ENCODE measurements at regions not wholly inside any gene's neighbourhood (a gene's known extent, or its start where the extent isn't known, plus 50 kb on each side); places are given as distances from the start of the nearest gene placed in this dataset.
A peak's percentile ranks its signal among the peaks of the same experiment; 100 is the strongest.
"Not testable (repeated sequence)": the region's sequence is repeated elsewhere in the genome, so short reads cannot be mapped to it uniquely, and the experiment has no call there.

DNA sequence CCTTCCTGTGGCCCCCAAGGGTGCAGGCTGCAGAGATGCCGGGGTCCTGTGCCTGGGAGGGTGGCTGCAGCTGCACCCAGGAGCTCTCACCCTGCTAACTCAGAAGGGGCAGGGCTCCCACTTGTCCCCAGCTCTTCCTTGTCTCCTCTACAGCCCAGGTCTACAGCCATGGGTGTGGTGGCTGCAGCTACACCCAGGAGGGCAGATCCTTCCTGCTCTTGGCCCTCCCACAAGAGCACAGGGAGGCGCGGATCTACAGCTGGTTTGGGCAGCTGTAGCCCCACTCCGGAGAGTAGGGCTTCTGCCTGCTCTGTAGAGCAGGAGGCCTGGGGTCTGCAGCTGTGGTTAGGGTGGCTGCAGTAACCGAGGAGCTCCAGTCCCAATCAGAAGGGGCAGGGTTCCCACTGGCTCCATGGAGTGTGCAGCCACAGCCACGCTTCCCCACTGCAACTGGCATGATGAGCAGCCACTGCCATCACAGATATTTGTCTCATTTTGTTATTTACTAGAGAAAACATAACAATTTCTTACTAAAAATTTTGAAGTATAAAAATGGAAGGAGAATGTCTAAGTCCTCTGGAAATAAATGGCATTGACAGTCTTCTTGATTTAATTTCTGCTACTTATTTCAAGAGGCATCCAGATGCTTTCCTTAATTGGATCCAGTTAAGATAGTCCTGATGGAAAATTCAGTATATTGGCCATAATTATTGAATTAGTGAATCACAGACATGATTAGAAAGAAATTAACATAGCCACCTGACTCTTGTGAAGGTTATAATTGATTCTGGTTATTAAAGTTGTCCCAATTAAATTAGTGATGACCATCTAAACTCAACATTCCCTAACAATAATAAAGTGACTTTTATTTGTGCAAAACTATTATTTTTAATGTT lies 233.6 kb downstream of the KCNE4 start:
- no peak for DNase-seq (ENCODE audit: low read depth in 2 of 2)

DNA sequence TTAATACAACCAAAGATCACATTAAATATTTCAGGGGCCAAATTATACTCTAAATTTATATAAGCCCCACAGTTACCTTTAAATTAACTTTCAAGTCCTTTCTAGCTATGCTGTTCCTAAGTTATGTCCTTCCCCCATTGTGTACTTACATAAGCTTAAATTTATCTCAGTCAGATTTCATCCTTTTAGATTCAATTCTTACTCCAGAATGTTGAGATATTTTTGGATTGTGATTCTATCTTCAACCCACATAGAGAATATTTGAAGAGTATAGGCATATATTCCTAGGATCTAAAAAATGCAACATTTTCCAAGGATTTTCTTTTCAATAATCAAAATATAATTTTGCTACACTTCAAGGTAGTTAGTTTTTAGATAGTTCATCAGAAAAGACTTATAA lies 242.8 kb downstream of the KCNE4 start:
- no peak for DNase-seq (ENCODE audit: low read depth in 2 of 2)

DNA sequence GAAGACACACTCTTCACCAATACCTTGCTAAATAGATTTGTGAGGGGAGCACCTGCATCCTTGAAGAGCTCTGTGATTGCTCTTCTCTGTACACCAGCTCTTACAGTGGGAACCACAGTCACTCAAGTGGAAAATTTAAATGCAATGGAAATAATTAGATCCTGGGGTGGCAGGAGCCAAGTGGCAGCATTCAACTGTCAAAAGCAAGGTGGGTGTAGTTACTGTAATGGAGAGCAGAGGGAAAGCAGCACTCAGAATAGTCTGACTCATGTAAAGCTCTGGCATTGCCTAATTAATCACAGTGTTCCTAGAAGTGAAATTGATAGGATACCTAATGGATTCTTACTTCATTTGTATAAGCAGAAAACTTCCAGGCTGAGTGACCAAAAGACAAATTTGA lies 245.8 kb downstream of the KCNE4 start:
- DNase-seq (ENCODE audit: low read depth in 2 of 2), result no peak

DNA sequence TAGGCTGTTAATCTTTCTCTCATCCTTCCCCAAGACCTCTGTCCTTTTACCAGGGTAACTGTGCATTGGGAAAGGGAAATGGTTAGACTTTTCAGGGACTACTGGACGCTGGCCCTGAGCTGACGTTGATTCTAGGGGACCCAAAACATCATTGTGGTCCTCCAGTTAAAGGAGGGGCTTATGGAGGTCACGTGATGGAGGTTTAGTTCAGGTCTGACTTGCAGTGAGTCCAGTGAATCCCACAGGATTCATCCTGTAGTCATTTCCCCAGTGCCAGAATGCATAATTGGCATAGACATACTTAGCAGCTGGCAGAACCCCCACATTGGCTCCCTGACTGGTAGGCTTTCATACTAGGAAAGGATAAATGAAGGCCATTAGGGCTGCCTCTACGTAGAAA lies 246.3 kb downstream of the KCNE4 start:
- DNase-seq (ENCODE audit: low read depth in 2 of 2), result not testable (repeated sequence)

DNA sequence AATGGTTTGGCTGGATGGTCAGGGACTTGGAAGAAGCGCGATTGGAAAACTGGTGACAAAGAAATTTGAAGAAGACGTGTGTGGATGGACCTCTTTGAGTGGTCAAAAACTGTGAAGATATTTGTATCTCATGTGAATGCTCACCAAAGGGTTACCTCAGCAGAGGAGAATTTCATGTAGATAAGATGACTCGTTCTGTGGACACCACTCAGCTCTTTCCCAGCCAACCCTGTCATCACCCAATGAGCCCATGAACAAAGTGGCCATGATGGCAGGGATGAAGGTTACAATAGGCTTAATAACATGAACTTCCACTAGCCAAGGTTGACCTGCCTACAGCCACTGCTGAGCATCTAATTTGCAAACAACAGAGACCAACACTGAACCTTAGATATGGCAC lies 248.3 kb downstream of the KCNE4 start:
- DNase-seq (ENCODE audit: low read depth in 2 of 2), result no peak

DNA sequence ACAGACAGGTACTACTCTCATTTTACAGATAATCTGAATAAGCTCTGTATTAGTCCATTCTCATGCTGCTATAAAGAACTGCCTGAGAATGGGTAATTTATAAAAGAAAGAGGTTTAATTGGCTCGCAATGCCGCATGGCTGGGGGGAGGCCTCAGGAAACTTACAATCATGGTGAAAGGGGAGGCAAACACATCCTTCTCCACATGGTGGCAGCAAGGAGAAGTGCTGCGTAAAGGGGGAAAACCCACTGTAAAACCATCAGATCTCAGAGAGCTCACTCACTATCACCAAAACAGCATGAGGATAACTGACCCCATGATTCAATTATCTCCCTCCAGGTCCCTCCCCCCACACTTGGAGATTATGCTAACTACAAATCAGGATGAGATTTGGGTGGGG lies 254.4 kb downstream of the KCNE4 start:
- DNase-seq (ENCODE audit: low read depth in 2 of 2), result no peak

DNA sequence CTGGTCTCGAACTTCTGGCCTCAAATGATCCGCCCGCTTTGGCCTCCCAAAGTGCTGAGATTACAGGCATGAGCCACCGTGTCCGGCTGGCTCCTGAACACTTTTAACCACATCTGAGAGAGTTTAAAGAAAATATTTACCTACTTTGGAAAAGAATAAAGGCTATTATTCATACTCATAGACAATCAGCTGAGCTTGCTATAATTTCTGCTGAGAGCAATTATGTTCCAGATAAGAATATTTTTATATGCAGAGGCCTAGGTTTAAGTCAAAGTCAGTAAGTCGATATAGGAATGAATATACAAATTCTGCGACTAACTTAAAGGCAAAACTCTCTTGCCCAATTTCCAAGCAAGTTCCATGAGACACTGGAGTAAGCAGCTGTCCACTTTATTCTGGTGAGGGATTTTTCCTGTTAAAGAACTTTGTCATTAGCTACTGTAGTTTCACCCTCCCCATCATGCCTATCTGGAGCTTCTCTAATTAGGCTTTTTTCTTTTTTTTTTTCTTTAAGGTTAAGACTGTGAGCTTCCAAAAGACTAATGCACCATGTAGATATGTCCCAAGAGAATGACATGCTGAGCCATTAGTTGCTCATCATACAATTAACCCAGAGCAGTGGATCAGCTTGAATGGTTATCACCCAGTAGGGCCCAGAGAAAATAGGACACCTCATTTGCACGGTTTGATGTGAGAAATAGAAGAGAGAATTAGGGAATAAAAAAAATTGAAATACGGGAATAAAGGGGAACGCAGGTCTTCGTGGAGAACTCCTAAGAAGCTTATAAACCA lies 260.1 kb downstream of the KCNE4 start:
- no peak for DNase-seq (ENCODE audit: low read depth in 2 of 2)

DNA sequence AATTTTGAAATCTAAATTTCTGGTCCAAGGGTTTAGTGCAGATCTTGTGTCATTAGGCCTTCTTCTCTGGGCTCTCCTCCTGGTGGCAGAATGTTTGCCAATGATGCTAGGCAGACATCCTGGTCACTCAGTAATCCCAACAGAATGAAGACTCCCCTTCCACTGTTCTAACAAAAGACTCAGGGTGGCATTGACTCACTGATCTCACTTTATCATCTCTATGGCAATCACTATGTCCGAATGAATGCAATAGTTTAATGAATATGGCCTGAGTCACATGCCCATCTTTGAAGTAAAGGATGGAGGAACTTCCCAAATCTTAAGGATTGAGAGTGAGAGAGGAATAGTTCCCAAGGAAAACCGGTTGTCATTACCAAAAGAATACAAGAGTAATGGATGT lies 261.1 kb downstream of the KCNE4 start:
- DNase-seq (ENCODE audit: low read depth in 2 of 2), result no peak

DNA sequence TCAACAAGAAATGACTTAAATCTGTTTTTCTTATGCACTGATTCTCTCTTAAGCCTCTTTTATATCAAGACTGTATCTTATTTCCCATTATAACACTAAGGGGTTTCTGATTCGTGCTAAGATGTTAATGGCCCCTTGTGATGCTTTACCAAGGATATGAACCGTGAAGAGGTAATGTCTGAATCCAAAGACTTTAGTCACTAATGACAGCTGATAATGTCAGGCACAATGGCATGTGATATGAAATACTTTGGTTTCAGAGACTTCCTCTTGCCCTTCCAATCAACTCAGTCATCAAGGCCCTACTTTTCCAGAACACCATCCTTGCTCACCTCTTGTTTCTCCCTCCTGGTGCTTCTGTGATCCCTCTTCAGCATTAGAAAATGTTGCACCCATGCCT lies 262.8 kb downstream of the KCNE4 start:
- DNase-seq (ENCODE audit: low read depth in 2 of 2), result no peak

DNA sequence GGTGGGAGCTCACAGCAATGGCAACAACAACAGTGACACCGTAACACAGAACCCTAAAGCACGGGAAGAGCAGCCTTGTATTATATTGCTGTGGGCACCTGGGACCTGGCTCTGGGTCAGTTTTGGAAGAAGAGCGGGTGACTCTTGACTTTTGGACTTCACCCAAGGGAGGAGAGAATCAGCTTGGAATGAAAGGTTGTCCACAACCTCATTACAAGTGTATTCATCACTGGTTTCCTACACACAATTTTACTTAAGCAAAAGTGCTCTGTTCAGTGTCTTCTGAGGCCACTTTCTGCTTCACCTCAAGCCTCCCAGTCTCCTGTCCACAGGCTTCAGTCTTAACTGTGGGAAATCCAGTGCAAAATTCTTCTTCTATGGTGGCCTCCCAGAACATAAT lies 263.8 kb downstream of the KCNE4 start:
- DNase-seq (ENCODE audit: low read depth in 2 of 2), result no peak

DNA sequence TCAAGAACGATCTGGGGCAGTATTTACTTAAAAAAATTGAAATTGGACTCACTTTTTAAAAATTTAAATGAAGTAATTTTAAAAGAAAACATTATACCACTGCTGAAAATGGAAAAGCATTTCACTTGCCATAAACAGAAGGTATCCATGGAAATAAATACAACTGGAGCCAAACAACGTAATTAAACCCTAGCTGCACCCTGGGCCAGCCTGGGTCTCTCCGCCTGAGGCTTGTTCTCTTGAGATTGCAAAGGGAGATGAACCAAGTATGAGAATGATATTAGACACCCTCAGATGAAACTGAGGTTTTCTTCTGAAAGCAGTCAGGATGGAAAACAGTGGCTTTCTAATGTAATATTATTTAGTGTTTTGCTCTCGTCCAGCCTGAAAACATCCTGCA lies 264.4 kb downstream of the KCNE4 start:
- no peak for DNase-seq (ENCODE audit: low read depth in 2 of 2)

DNA sequence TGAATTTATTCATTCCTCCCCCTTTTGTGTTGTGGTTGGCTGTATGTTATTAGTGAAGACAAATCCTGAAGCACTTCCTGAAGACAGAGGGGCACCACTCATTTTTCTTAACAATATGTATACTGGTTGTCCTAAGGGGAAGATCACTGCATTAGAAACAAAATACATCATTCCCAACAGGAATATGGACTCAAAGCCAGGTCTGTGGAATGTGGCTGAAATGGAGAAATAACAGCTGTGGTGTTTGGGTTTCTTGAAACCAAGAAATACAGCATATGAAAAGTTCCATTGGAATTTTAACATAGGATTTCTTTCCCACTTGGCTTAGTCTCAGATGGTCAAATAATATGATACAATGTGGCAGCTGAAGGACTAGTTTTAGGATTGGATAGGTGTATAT lies 267.6 kb downstream of the KCNE4 start:
- no peak for DNase-seq (ENCODE audit: low read depth in 2 of 2)

DNA sequence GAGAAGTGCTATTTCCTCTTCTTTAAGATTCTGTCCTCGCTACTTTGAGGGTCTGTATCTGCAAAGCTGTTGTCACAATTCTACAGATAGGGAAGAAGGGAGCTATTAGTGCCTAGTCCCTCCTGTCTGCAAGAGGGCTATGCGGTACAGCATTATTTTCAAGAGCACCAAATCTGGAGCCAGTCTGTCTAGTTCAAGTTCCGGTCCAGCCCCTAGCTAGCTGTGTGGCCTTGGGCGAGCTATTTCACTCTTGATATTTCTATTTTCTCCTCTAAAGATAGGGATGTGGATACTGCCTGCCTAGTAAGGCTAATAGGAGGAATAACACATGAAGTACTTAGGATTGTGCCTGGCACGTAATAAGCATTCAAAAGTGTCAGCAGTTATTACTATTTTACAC lies 272.4 kb downstream of the KCNE4 start:
- no peak for DNase-seq (ENCODE audit: low read depth in 2 of 2)

DNA sequence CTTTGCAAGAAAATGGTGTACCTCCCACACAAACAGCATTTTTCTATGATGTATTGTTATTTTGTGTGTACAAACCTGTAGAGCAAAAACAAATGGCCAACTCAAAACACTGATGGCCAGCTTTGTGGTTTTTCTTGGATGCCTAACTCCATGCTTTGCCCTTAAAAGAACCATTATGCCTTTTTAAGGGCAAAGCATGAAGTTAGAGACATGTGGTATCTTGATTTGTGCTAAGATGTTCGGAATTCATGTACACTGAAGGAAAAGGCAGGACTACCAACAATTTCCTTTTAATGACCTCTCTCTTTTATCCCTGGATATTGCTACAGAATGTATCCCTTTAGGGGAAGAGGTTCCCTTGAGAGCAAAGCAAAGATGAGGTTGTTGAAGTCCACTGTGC lies 273.6 kb downstream of the SCG2 start:
- DNase-seq (ENCODE audit: low read depth in 2 of 2), result no peak

DNA sequence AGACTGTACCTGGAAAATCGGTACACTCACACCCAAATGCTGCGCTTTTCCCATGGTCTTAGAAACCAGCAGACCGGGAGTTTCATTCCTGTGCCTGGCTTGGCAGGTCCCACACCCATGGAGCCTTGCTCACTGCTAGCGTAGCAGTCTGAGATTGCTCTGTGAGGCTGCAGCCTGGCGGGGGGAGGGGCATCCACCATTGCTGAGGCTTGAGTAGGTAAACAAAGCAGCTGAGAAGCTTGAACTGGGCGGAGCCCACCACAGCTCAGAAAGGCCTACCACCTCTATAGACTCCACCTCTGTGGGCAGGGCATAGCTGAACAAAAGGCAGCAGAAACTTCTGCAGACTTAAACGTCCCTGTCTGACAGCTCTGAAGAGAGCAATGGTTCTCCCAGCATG lies 271.4 kb downstream of the SCG2 start:
- DNase-seq (ENCODE audit: low read depth in 2 of 2), result not testable (repeated sequence)

DNA sequence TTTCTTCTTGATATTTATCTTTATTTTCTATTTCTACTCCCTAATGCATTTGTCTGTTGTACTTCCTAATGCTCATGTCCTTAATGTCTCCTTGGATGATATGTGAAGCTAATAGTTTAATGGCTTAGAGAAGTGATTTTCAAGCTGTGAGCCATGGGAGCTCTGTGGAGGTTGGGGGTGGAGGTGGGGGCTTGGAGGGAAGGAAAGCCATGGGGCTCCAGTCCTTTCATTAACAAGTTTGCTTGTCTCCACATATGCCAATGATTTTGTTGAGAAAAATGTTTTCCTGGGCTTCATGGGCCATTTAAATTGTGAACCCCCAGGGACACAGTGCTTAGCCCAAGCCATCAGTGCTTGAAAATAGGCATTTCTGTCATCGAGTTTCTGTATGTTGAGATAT lies 264.1 kb downstream of the SCG2 start:
- DNase-seq (ENCODE audit: low read depth in 2 of 2), result no peak

DNA sequence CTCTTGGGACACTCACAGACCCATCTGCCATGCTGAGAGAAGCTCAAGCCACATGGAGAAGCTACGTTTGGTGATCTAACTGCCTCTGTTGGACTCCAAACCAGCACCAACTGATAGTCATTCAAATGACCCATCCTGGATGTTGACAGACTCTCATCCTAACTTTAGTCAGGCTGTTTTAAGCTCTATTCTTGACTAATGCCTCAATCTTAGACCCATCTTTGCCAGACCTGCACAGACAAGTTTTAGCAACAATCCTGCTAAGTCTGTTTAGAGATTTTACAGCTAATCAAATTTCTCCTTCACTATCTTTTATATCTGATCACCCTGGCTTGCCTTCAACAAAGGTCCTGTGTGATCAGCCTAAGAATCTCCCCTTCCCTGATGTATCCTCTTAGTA lies 245.1 kb downstream of the SCG2 start:
- DNase-seq (ENCODE audit: low read depth in 2 of 2), result no peak

DNA sequence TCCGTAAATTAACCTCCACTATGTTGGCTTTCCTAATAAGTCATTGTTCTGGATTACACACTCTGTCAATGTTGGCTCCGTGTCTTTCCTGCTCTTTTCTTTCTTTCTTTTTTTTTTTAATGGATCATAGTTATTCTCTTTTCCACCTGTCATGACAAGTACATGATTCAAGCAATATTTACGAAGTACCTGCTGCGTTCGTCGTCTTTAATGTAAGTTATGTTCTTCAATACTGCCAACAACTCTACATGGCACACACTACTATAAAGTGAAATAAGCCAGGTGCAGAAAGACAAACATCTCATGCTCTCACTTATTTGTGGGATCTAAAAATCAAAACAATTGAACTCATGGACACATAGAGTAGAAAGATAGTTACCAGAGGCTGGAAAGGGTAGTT lies 239.1 kb downstream of the SCG2 start:
- no peak for DNase-seq (ENCODE audit: low read depth in 2 of 2)

DNA sequence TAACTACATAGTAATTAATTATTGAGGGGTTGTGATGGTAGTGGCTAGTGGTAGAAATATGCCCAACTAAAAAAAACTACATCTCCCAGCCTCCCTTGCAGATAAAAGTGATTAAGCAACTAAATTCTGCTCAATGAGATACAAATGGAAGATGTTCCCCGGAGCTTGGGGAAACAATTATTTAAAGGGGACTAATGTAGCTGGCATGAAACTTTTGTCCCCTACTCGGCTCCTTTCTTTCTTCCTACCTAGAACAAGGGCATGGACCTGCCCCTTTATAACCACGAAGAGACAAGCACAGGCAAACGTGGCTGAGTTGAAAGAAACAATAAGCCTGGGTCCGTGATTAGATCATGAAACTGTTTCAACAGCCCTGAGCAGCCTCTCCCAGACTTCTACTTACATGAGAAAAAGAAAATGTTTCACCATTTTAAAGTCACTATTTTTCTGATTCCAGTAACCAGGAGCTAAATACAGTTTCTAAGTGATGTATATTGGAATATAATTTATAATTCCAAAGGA lies 236.9 kb downstream of the SCG2 start:
- no peak for DNase-seq (ENCODE audit: low read depth in 2 of 2)

DNA sequence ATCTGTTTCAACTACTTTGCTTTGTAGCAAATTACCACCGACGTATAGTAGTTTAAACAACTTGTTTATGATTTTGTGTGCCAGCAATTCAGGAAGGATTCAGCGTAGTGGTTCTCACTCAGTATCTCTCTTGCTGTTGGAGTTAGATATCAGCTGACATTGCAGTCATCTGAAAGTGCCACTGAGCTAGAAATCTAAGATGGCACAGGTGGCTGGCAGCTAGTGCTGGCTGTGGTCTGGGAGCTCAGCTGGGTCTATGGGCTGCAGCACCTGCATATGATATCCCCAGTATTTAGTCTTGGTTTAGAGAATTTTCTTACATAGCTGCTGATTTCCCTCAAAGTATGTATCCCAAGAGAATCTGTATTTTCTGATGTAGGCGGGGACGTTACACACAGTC lies 235.6 kb downstream of the SCG2 start:
- no peak for DNase-seq (ENCODE audit: low read depth in 2 of 2)

DNA sequence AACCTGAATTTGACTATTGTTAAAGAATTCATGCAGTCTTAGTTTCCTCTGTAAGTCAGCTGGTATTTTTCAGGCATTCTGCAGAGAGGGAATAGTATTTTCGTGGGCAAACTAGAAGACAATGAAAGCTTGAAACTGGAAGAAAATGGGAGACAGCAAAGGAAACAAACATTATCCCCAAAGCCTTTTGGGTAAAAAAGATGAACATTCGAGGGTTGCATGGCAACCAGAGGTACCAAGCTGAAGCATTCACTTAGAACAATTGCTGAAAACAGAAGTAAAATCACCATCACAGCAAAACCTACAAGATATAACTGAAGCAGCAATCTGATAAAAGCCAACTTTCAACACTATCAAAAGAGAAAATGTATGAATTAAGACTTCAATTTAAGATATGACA lies 233.7 kb downstream of the SCG2 start:
- DNase-seq (ENCODE audit: low read depth in 2 of 2), result no peak

DNA sequence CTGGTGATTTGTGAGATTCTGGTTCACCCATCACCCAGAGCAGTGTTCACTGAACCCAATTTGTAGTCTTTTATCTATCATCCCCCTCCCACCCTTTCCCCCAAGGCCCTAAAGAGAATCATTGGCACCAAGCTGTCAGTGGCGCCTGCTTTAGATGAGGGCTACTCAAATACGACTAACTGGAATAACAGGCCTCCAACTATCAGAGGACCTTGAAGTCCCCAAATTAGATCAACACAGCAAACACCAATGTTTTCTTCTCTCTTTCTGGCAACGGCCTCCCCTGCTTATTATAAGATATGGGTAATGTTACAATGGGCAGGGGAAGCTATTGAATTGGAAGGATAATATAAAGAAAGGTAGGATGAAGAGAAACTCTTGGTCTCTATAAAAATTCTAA lies 232.3 kb downstream of the SCG2 start:
- DNase-seq (ENCODE audit: low read depth in 2 of 2), result no peak

DNA sequence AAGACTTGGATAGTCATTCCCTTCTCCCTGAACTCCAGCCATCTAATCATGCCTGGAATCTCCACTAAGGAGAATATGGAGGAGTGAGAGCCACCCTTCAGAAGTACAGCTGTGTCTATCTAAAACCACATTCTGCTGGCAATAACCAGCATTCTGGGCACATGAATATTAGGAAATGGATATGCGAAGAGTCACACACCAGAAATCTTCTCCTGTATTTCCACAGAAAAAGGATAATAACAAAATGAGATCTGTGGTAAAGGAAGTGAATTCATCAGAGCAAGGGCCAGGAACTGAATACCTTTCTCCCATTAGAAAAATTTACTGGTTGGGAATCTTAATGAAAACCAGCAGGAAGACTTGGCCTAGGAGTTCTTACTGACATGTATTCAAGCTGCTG lies 218.8 kb downstream of the SCG2 start:
- peak; percentile 69 to 79 for DNase-seq (ENCODE audit: low read depth in 2 of 2)

Measured in fibroblast of skin of left biceps (primary cell).